WTC11 (cell line): ENCODE measurements at regions not wholly inside any gene's neighbourhood (a gene's known extent, or its start where the extent isn't known, plus 50 kb on each side); places are given as distances from the start of the nearest gene placed in this dataset.

Source experiments
- E2F1 ChIP-seq: sonication (generic); formaldehyde crosslinking; IDR thresholded peaks from 2 replicates; pipeline ENCODE4 v1.8.0; 2022; ENCODE audit warnings: mild to moderate bottlenecking, missing genetic modification reagents
- NR3C1 ChIP-seq: sonication (generic); formaldehyde crosslinking; conservative IDR thresholded peaks from 2 replicates; pipeline ENCODE4 v1.8.1; 2023; ENCODE audit warnings: low read depth, mild to moderate bottlenecking, missing genetic modification reagents
- OVOL2 ChIP-seq: fragments of 250-450 bp; sonication (Bioruptor Pico); IDR thresholded peaks from 2 replicates; pipeline ENCODE4 v1.9.0; 2021; ENCODE audit warnings: mild to moderate bottlenecking, borderline replicate concordance
- RELA ChIP-seq: sonication (generic); formaldehyde crosslinking; IDR thresholded peaks from 2 replicates; pipeline ENCODE4 v1.8.1; 2022; ENCODE audit warnings: missing genetic modification reagents, mild to moderate bottlenecking, borderline replicate concordance
- TF ChIP-seq, protein P1 (sequence below): sonication (generic); formaldehyde crosslinking; IDR thresholded peaks from 2 replicates; pipeline ENCODE4 v1.8.0; 2022; ENCODE audit warnings: mild to moderate bottlenecking, missing genetic modification reagents
- TF ChIP-seq, protein P2 (sequence below): fragments of 200-600 bp; IDR thresholded peaks from 2 replicates; pipeline ENCODE4 v1.8.0; 2022; ENCODE audit warnings: antibody characterized with exemption
- TF ChIP-seq, protein P3 (sequence below): sonication (generic); formaldehyde crosslinking; conservative IDR thresholded peaks from 2 replicates; pipeline ENCODE4 v1.8.1; 2022; ENCODE audit warnings: mild to moderate bottlenecking, missing genetic modification reagents
- TF ChIP-seq, protein P4 (sequence below): sonication (generic); formaldehyde crosslinking; IDR thresholded peaks from 2 replicates; pipeline ENCODE4 v1.8.1; 2022; ENCODE audit warnings: low read depth, missing genetic modification reagents, borderline replicate concordance
- TF ChIP-seq, protein P5 (sequence below): sonication (generic); formaldehyde crosslinking; IDR thresholded peaks from 2 replicates; pipeline ENCODE4 v1.8.0; 2023; ENCODE audit warnings: missing genetic modification reagents

- TF ChIP-seq, protein P1, sequence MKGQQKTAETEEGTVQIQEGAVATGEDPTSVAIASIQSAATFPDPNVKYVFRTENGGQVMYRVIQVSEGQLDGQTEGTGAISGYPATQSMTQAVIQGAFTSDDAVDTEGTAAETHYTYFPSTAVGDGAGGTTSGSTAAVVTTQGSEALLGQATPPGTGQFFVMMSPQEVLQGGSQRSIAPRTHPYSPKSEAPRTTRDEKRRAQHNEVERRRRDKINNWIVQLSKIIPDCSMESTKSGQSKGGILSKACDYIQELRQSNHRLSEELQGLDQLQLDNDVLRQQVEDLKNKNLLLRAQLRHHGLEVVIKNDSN (CRISPR knock-in tag), result no peak
- TF ChIP-seq, protein P2, sequence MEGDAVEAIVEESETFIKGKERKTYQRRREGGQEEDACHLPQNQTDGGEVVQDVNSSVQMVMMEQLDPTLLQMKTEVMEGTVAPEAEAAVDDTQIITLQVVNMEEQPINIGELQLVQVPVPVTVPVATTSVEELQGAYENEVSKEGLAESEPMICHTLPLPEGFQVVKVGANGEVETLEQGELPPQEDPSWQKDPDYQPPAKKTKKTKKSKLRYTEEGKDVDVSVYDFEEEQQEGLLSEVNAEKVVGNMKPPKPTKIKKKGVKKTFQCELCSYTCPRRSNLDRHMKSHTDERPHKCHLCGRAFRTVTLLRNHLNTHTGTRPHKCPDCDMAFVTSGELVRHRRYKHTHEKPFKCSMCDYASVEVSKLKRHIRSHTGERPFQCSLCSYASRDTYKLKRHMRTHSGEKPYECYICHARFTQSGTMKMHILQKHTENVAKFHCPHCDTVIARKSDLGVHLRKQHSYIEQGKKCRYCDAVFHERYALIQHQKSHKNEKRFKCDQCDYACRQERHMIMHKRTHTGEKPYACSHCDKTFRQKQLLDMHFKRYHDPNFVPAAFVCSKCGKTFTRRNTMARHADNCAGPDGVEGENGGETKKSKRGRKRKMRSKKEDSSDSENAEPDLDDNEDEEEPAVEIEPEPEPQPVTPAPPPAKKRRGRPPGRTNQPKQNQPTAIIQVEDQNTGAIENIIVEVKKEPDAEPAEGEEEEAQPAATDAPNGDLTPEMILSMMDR, result no peak
- TF ChIP-seq, protein P3, sequence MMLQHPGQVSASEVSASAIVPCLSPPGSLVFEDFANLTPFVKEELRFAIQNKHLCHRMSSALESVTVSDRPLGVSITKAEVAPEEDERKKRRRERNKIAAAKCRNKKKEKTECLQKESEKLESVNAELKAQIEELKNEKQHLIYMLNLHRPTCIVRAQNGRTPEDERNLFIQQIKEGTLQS (CRISPR knock-in tag), result no peak
- TF ChIP-seq, protein P4, sequence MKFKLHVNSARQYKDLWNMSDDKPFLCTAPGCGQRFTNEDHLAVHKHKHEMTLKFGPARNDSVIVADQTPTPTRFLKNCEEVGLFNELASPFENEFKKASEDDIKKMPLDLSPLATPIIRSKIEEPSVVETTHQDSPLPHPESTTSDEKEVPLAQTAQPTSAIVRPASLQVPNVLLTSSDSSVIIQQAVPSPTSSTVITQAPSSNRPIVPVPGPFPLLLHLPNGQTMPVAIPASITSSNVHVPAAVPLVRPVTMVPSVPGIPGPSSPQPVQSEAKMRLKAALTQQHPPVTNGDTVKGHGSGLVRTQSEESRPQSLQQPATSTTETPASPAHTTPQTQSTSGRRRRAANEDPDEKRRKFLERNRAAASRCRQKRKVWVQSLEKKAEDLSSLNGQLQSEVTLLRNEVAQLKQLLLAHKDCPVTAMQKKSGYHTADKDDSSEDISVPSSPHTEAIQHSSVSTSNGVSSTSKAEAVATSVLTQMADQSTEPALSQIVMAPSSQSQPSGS (CRISPR knock-in tag), result no peak
- TF ChIP-seq E2F1, result no peak
- TF ChIP-seq OVOL2 (CRISPR knock-in tag), result no peak
- no peak for TF ChIP-seq RELA (CRISPR knock-in tag)
- TF ChIP-seq NR3C1 (CRISPR knock-in tag), result no peak
- TF ChIP-seq, protein P5, sequence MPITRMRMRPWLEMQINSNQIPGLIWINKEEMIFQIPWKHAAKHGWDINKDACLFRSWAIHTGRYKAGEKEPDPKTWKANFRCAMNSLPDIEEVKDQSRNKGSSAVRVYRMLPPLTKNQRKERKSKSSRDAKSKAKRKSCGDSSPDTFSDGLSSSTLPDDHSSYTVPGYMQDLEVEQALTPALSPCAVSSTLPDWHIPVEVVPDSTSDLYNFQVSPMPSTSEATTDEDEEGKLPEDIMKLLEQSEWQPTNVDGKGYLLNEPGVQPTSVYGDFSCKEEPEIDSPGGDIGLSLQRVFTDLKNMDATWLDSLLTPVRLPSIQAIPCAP (CRISPR knock-in tag), result no peak
These were observed 55.9 kb upstream of the EPCAM start for GRCh38 chr2:47313141-47313691.
